Gastrocnemius medialis (tissue), 4 donors: ENCODE measurements at regions not wholly inside any gene's neighbourhood (a gene's known extent, or its start where the extent isn't known, plus 50 kb on each side); places are given as distances from the start of the nearest gene placed in this dataset.

Experiments used
- POLR2A ChIP-seq, 2 donors: fragments of 450-650 bp; IDR thresholded peaks; one replicate each; pipeline ENCODE4 v1.6.1; 2017; ENCODE audit warnings: antibody characterized with exemption in 2 of 2, mild to moderate bottlenecking in 2 of 2, moderate library complexity in 2 of 2
- TF ChIP-seq, protein P1 (sequence below), 5 experiments: fragments of 450-650 bp in 3 of 5; fragments of 200-600 bp in 2 of 5; sonication (generic) in 2 of 5; IDR thresholded peaks in 4 of 5; conservative IDR thresholded peaks in 1 of 5; 1 replicate in 4 of 5; 2 replicates in 1 of 5; pipeline ENCODE4 v1.5.1; 2016 to 2019; ENCODE audit warnings: antibody characterized with exemption in 5 of 5, mild to moderate bottlenecking in 3 of 5, moderate library complexity in 3 of 5

DNA sequence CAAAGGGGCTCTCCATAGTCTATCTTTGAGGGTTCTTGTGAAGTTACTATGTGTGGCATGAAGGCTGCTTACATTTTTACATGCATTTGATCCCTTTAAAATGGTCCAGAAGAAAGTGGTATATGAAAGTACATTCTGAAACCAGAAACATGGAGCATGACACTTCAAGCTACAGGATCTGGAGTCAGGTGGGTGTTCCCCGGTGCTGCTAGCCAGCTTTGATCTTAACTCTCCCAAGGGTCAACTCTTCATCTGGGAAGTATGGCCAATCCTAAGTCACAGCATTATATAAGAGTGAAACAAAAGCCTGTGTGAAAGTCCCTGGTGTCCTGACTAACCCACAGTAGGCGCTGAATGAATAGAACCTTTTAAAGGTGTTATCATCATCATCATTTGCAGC is 91.0 kb upstream of the TAS2R1 start:
- TF ChIP-seq, protein P1, sequence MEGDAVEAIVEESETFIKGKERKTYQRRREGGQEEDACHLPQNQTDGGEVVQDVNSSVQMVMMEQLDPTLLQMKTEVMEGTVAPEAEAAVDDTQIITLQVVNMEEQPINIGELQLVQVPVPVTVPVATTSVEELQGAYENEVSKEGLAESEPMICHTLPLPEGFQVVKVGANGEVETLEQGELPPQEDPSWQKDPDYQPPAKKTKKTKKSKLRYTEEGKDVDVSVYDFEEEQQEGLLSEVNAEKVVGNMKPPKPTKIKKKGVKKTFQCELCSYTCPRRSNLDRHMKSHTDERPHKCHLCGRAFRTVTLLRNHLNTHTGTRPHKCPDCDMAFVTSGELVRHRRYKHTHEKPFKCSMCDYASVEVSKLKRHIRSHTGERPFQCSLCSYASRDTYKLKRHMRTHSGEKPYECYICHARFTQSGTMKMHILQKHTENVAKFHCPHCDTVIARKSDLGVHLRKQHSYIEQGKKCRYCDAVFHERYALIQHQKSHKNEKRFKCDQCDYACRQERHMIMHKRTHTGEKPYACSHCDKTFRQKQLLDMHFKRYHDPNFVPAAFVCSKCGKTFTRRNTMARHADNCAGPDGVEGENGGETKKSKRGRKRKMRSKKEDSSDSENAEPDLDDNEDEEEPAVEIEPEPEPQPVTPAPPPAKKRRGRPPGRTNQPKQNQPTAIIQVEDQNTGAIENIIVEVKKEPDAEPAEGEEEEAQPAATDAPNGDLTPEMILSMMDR (IDR thresholded peaks at IDR 0.05 in 4 of 5, conservative IDR thresholded peaks at IDR 0.05 in 1 of 5), result no peak
- TF ChIP-seq POLR2A (IDR thresholded peaks at IDR 0.05), result no peak
